Inflammatory macrophage treated with lipopolysaccharide for 4 hours (primary cell): ENCODE measurements at regions not wholly inside any gene's neighbourhood (a gene's known extent, or its start where the extent isn't known, plus 50 kb on each side); places are given as distances from the start of the nearest gene placed in this dataset.

Experiments used
- DNase-seq: peaks from one replicate; pipeline ENCODE4 v3.0.0-alpha.2; 2020

DNA sequence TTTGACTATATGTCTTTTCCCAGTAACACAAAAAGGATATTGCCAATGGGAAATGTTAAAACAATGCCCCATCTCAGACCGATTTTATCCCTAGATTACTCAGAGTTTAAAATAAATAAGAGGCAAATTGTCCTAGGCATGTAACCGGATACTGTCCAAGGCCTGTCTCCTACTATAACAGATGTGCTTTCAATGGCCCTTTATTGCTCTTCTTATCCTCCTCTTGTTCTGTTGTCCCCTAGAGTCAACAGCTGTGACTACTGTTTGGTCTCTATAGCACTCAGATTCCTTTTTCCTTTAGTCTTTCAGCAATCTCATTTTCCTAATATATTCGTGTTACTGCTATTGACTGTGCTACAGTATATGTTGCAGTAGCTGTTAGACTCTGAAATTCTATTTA lies 66.8 kb upstream of the PLS3 start:
- no peak for DNase-seq

DNA sequence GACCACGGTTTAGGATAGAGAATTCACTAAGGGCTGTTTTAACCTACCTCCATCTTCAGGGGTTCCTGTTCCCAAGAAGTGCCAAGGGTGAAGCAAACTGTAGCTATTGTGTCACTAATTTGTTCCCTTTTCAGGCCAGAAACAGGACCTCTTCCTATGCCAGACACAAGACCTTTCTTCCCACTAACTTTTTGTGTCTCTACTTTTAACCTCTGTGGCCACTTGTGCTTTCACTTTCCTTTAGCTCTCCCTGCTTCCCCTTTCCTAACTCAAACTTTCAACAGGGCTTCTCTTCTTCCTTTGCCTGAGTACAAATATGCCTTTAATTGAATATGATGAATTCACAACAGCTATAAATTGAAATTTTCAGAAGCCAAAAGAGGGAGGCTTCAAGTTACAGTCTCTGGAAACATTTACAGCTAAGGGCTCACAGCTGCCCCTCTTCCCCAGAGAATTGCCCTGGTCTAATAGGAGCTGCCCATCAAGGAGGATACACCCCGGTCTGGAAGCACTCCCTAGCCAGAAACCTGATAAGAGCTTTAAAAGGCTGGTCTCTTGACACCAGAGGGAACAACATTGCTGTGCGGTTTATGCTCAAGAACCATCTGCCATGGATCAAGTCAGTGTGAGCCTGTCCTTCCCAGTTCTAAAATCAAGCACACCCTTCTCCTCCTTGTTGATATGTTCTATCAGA lies 61.7 kb upstream of the PLS3 start:
- DNase-seq, result peak; percentile 84

DNA sequence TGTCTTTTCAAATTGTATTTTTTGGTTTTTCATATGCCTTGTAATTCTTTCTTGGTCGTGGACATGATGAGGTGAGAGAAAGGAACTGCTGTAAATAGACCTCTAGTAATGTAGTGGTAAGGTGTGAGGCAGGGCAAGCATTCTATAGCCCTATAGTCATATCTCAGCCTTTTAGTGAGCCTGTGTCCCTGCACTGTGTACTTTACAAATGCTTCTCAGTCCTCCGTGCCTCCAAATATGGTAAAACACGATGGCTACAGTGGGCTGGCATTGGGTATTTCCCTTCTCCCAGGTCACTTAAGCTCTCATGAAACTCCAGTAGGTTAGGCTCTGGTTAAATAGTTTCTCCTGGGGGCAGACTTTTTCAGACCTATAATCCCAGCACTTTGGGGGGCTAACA lies 57.9 kb upstream of the PLS3 start:
- no peak for DNase-seq

DNA sequence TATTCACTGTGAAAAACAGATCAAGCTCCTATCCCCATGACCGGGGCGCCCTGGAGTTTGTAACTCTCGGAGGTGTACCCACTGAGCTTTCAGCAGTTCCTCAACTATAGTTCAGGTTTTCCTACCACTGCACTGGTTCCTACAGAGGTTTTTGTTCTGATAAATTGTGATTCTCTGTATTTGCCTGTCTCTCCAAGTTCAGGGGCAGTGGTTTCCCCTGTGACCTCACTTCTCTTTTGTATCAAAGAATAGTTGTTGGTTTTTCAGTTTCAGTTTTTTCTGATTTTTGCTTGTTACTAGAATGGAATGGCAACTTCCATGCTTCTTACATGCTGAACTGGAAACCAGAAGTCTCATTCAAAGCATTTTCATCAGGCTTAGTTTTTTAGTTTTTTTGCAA lies 56.8 kb upstream of the PLS3 start:
- peak; percentile 64 for DNase-seq
